Panc1 (cell line): ENCODE measurements at regions not wholly inside any gene's neighbourhood (a gene's known extent, or its start where the extent isn't known, plus 50 kb on each side); places are given as distances from the start of the nearest gene placed in this dataset.

Experiments
- ATAC-seq: fragments of 200-7000 bp; cut with Tn5 transposase; 2 replicates; pipeline ENCODE4 v1.9.1; 2020; ENCODE audit warnings: mild to moderate bottlenecking, moderate library complexity
- BruUV-seq: library from RNA; stranded (reverse); fragments of 400-500 nt; replicated peaks from 2 replicates; lab custom pipeline; 2021; lab: Mats Ljungman, UMichigan
- CTCF ChIA-PET: fragments of 300-600 bp; sonication (Branson Sonifier 250); formaldehyde crosslinking; loops from one replicate; lab custom pipeline; 2022; ENCODE audit warnings: antibody characterized with exemption; lab: Charles Lee
- POLR2A ChIA-PET: fragments of 300-600 bp; sonication (Branson Sonifier 250); formaldehyde crosslinking; loops from one replicate; lab custom pipeline; 2022; ENCODE audit warnings: antibody characterized with exemption; lab: Charles Lee
- DNase-seq: peaks from one replicate; pipeline ENCODE4 v3.0.0-alpha.2; 2010; ENCODE audit warnings: low read depth, low spot score
- H3K27ac ChIP-seq: 2 replicates; pipeline ENCODE4 v1.5.1; 2011; ENCODE audit warnings: mild to moderate bottlenecking, low read length, inconsistent platforms
- H3K27me3 ChIP-seq: fragments of 200-500 bp; sonication (Bioruptor generic); 2 replicates; pipeline ENCODE4 v1.6.0; 2014; ENCODE audit warnings: low read length, inconsistent platforms; ENCODE audit not compliant: control insufficient read depth, insufficient read depth
- H3K36me3 ChIP-seq: fragments of 200-500 bp; sonication (Bioruptor generic); 2 replicates; pipeline ENCODE4 v1.5.1; 2014; ENCODE audit warnings: inconsistent platforms, mild to moderate bottlenecking, low read length, moderate library complexity; ENCODE audit not compliant: control insufficient read depth, insufficient read depth
- H3K4me1 ChIP-seq: 2 replicates; pipeline ENCODE4 v1.5.1; 2011; ENCODE audit warnings: inconsistent platforms, mild to moderate bottlenecking, low read length, moderate library complexity; ENCODE audit not compliant: control insufficient read depth, insufficient read depth
- H3K4me3 ChIP-seq, 2 experiments: 2 replicates each; pipeline ENCODE4 v1.5.1; 2011 to 2012; ENCODE audit warnings: low read depth in 2 of 2, low read length in 2 of 2, mild to moderate bottlenecking in 2 of 2, inconsistent platforms in 1 of 2, moderate library complexity in 1 of 2
- H3K9me3 ChIP-seq: fragments of 200-500 bp; sonication (Bioruptor generic); 2 replicates; pipeline ENCODE4 v1.5.1; 2014; ENCODE audit warnings: low read depth, mild to moderate bottlenecking, inconsistent platforms, low read length, moderate library complexity; ENCODE audit not compliant: control insufficient read depth, insufficient read depth
- CTCF ChIP-seq: fragments of 450-650 bp; IDR thresholded peaks from 2 replicates; pipeline ENCODE4 v1.5.1; 2017; ENCODE audit warnings: mild to moderate bottlenecking
- POLR2AphosphoS5 ChIP-seq: IDR thresholded peaks from 2 replicates; pipeline ENCODE4 v1.6.1; 2012; ENCODE audit warnings: mild to moderate bottlenecking, low read depth, low read length, moderate library complexity
- REST ChIP-seq, 2 experiments: IDR thresholded peaks; 2 replicates each; pipeline ENCODE4 v1.6.1; 2011 to 2012; ENCODE audit warnings: low read depth in 2 of 2, control low read depth in 1 of 2, low read length in 1 of 2, mild to moderate bottlenecking in 1 of 2, moderate library complexity in 1 of 2; ENCODE audit not compliant: insufficient read depth in 1 of 2
- SIN3A ChIP-seq: IDR thresholded peaks from 2 replicates; pipeline ENCODE4 v1.6.1; 2012; ENCODE audit warnings: low read depth, mild to moderate bottlenecking, low read length, moderate library complexity, borderline replicate concordance; ENCODE audit not compliant: insufficient read depth
- TCF7L2 ChIP-seq: IDR thresholded peaks from 2 replicates; pipeline ENCODE4 v1.6.1; 2011; ENCODE audit warnings: mild to moderate bottlenecking, low read depth, low read length, inconsistent platforms
- in situ Hi-C: cut with HindIII; loops from 2 replicates; pipeline ENCODE4 v1.10.0; 2016; ENCODE audit warnings: low sequenced_read_pairs, low pct_unique_long_range_greater_than_20kb
- intact Hi-C: fragments of 100-400 bp; cut with micrococcal nuclease; formaldehyde crosslinking; loops from one replicate; pipeline ENCODE4 v1.10.0; 2022; ENCODE audit not compliant: unreplicated experiment

GRCh38 chr3:4241595-4242170 lies 61.5 kb upstream of the SETMAR start:
- TF ChIP-seq CTCF (no peak), REST (IDR thresholded peaks at IDR 0.05; ENCODE audit: insufficient read depth in 1 of 2, low read depth in 2 of 2, low read length in 1 of 2) (no peak), TCF7L2 (no peak), SIN3A (no peak), POLR2AphosphoS5 (no peak)
- Histone ChIP-seq H3K36me3 (no peaks in the 10 kb centered on the region), H3K4me3 (no peak overlapping the region), H3K27ac (no peak overlapping the region), H3K4me1 (no peaks in the 10 kb centered on the region), H3K27me3 (no peaks in the 10 kb centered on the region), H3K9me3 (no peaks in the 10 kb centered on the region)
- in situ Hi-C loops = no loop called here
- ATAC-seq = no peak
- POLR2A ChIA-PET = no interaction called here
- no peak for DNase-seq
- CTCF ChIA-PET = no interaction called here
- intact Hi-C loops = no loop called here
- no TSS peak for BruUV-seq

- ChIA-PET CTCF (no interaction called here), POLR2A (no interaction called here)
- in situ Hi-C loops = no loop called here
- H3K27ac ChIP-seq = no peak overlapping the region
- DNase-seq = no peak
- H3K4me1 ChIP-seq = no peaks in the 10 kb centered on the region
- H3K36me3 ChIP-seq = no peaks in the 10 kb centered on the region
- intact Hi-C loops = no loop called here
- H3K27me3 ChIP-seq = no peaks in the 10 kb centered on the region
- no TSS peak for BruUV-seq
- no peak for ATAC-seq
- no peak for TF ChIP-seq POLR2AphosphoS5
- no peak for TF ChIP-seq TCF7L2
- H3K9me3 ChIP-seq = no peaks in the 10 kb centered on the region
- no peak overlapping the region for H3K4me3 ChIP-seq
Observed at GRCh38 chr3:4245671-4246070, 57.5 kb upstream of the SETMAR start.

- in situ Hi-C loops = no loop called here
- no peaks in the 10 kb centered on the region for H3K9me3 ChIP-seq
- H3K27ac ChIP-seq = no peak overlapping the region
- H3K4me3 ChIP-seq = no peak overlapping the region
- intact Hi-C loops = no loop called here
- no peak for ATAC-seq
- H3K36me3 ChIP-seq = no peaks in the 10 kb centered on the region
- BruUV-seq = no TSS peak
- H3K27me3 ChIP-seq = no peaks in the 10 kb centered on the region
- TF ChIP-seq CTCF = no peak
- TF ChIP-seq REST (IDR thresholded peaks at IDR 0.05; ENCODE audit: insufficient read depth in 1 of 2, low read depth in 2 of 2, low read length in 1 of 2) = no peak
- TF ChIP-seq TCF7L2 = no peak
- TF ChIP-seq SIN3A = no peak
- no peak for TF ChIP-seq POLR2AphosphoS5
- DNase-seq = no peak
- ChIA-PET POLR2A (no interaction called here), CTCF (no interaction called here)
- no peaks in the 10 kb centered on the region for H3K4me1 ChIP-seq
Observed at GRCh38 chr3:4247391-4247790, 55.8 kb upstream of the SETMAR start.
